ENCODE measurements at regions not wholly inside any gene's neighbourhood (a gene's known extent, or its start where the extent isn't known, plus 50 kb on each side); places are given as distances from the start of the nearest gene placed in this dataset.

DNA sequence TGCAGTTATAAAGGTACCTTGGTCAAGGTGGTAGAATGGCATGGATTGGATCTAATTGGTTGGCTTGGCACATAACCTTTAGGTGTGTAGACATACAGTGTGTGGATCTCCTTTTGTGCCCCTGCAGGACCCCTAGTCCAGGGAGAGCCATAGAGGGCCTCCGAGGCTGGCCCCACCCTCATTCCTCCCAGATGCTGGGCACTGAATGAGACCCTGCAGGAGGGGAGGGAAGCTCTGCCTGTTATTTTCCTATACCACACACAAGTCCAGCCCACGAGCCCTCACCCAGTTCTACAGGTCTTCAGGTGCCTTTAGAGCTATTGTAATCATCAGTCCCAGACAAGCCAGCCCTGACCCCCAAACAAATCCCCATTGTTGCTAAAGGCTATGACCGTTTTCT, 58.9 kb downstream of the KCNF1 start:
- TF ChIP-seq, protein P1, sequence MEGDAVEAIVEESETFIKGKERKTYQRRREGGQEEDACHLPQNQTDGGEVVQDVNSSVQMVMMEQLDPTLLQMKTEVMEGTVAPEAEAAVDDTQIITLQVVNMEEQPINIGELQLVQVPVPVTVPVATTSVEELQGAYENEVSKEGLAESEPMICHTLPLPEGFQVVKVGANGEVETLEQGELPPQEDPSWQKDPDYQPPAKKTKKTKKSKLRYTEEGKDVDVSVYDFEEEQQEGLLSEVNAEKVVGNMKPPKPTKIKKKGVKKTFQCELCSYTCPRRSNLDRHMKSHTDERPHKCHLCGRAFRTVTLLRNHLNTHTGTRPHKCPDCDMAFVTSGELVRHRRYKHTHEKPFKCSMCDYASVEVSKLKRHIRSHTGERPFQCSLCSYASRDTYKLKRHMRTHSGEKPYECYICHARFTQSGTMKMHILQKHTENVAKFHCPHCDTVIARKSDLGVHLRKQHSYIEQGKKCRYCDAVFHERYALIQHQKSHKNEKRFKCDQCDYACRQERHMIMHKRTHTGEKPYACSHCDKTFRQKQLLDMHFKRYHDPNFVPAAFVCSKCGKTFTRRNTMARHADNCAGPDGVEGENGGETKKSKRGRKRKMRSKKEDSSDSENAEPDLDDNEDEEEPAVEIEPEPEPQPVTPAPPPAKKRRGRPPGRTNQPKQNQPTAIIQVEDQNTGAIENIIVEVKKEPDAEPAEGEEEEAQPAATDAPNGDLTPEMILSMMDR (IDR thresholded peaks at IDR 0.05): no peak
- no peak for DNase-seq
- no peak overlapping the region for H3K27ac Mint-ChIP-seq
- no peaks in the 10 kb centered on the region for H3K36me3 Mint-ChIP-seq (ENCODE audit: low read depth)
- H3K27me3 Mint-ChIP-seq (ENCODE audit: insufficient read depth): peaks cover 65% of the 10 kb centered on the region
- no peak overlapping the region for H3K4me3 Mint-ChIP-seq
- H3K9me3 Mint-ChIP-seq: no peaks in the 10 kb centered on the region
- H3K4me1 Mint-ChIP-seq (ENCODE audit: low read depth): no peaks in the 10 kb centered on the region

DNA sequence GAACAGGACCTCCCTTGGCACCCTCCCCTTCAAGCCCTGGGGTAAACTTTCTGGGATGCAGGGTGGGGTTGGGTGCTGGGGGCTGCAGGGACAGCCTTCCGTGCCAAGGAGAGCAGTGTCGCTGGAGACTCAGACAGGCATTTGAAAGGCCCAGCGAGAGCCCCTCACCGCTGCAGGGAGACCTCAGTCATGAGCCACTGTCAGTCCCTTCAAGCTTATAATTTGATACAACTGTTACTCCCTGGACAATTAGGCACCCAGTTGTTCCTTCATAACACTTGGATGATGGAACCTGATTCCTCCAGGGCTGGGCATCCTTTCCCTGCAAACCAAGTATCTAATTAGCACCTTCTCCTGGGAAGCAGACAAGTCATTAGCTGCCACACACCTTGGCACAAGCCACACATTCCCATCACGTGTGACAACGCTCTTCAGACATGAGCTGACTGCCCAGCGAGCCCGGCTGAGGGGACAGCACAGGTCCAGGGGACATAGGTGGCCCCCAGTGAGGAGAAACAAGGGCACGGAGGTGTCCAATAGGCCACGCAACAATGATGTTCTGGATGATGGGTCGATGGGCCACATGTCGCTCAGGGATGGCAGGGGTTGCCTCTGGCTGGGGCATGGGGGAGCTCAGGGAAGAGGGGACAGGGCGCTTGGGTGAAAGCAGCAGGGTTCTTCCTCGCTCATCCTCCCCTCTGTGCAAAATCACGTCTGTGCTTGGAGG, 59.6 kb downstream of the KCNF1 start:
- no peak overlapping the region for H3K4me3 Mint-ChIP-seq
- H3K27me3 Mint-ChIP-seq (ENCODE audit: insufficient read depth): peaks cover 58% of the 10 kb centered on the region
- no peaks in the 10 kb centered on the region for H3K9me3 Mint-ChIP-seq
- no peak for DNase-seq
- no peaks in the 10 kb centered on the region for H3K36me3 Mint-ChIP-seq (ENCODE audit: low read depth)
- H3K27ac Mint-ChIP-seq: no peak overlapping the region
- TF ChIP-seq, protein P1 (IDR thresholded peaks at IDR 0.05): no peak
- no peaks in the 10 kb centered on the region for H3K4me1 Mint-ChIP-seq (ENCODE audit: low read depth)

DNA sequence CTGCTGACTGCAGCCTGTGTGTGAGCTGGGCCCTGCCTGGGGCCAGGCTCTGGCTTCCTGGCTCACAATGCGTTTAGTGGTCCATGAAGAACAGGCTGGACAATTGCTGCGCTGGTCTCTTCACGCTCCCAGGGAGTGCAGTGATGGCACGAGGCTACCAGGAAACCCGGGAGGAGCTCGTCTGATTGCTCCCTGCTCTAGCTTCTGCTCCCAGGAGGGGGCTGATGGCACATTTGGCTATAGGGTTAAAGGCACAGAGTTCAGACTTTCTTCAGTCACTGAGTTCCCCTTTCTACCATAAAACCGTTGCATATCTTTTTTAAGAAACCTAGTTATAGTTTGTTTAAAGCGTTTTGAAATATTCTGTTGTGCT, 60.1 kb downstream of the KCNF1 start:
- Mint-ChIP-seq H3K27ac (no peak overlapping the region), H3K4me3 (no peak overlapping the region), H3K4me1 (ENCODE audit: low read depth) (no peaks in the 10 kb centered on the region), H3K36me3 (ENCODE audit: low read depth) (no peaks in the 10 kb centered on the region), H3K9me3 (no peaks in the 10 kb centered on the region), H3K27me3 (ENCODE audit: insufficient read depth) (peaks cover 57% of the 10 kb centered on the region)
- TF ChIP-seq, protein P1 (IDR thresholded peaks at IDR 0.05): no peak
- DNase-seq: no peak

DNA sequence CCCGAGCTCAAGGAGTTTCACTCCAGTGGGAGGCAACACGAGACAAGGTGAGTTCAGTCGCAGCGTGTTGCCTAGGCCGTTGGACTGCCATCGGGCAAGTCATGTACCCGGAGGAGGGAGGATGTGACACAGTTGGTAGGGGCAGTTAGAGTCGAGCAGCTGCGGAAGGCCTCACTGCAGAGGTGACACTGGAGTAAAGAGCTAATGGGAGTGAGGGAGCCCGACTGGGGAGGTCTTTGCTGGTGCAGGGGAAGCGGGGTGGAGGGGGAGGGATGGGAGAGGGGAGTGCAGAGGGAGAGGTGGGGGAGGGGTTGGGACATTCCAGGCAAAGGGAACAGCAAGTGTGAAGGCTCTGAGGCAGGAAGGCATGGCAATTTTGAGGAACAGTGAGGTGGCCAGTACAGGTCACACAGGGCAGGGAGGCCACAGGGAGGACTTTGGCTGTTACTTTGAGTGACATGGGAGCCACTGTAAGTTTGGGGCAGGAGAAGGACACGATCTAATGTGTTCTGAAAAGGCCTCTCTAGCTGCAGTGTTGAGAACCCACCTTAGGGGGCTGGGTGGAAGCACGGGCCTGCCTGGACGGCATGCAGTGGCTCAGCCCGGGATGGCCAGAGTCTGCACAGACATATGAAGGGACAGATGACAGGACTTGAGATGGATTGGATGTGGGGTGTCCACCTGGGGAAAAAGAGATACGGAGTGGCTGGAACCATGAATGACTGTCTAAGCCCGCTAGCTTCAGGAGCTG, 61.1 kb downstream of the KCNF1 start:
- DNase-seq: no peak
- H3K36me3 Mint-ChIP-seq (ENCODE audit: low read depth): no peaks in the 10 kb centered on the region
- H3K4me3 Mint-ChIP-seq: no peak overlapping the region
- H3K27me3 Mint-ChIP-seq (ENCODE audit: insufficient read depth): peaks cover 53% of the 10 kb centered on the region
- no peaks in the 10 kb centered on the region for H3K4me1 Mint-ChIP-seq (ENCODE audit: low read depth)
- no peak overlapping the region for H3K27ac Mint-ChIP-seq
- TF ChIP-seq, protein P1 (IDR thresholded peaks at IDR 0.05): no peak
- H3K9me3 Mint-ChIP-seq: no peaks in the 10 kb centered on the region

DNA sequence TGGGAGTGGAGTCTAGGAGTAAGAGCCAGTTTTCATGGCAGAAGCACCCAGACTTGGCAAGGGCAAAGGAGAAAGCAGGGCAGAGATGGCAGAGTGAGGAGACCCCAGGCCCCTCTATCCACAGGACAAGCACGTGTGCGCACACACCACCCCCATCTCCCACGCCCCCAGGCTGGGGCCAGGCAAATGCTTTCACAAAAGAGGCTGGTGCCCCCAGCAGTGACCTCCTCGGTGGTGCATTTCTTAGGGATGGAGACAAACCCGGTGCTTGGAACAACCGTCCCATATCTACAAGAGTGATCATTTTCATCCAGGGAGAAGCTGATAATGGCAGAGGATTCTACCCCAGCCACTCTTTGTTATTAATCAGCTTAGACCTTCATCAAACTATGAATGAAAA, 62.0 kb downstream of the KCNF1 start:
- Mint-ChIP-seq H3K27ac (no peak overlapping the region), H3K4me1 (ENCODE audit: low read depth) (no peaks in the 10 kb centered on the region), H3K27me3 (ENCODE audit: insufficient read depth) (peaks cover 50% of the 10 kb centered on the region), H3K36me3 (ENCODE audit: low read depth) (no peaks in the 10 kb centered on the region), H3K9me3 (no peaks in the 10 kb centered on the region), H3K4me3 (no peak overlapping the region)
- no peak for DNase-seq
- TF ChIP-seq, protein P1 (IDR thresholded peaks at IDR 0.05): no peak
